Sigmoid colon (tissue), 4 donors: ENCODE measurements at regions not wholly inside any gene's neighbourhood (a gene's known extent, or its start where the extent isn't known, plus 50 kb on each side); places are given as distances from the start of the nearest gene placed in this dataset.

Experiments
- CTCF ChIP-seq, 4 experiments: fragments of 450-650 bp in 3 of 4; fragments of 200-600 bp in 1 of 4; IDR thresholded peaks; one replicate each; pipeline ENCODE4 v1.5.1; 2016 to 2019; ENCODE audit warnings: antibody characterized with exemption in 4 of 4, mild to moderate bottlenecking in 3 of 4, moderate library complexity in 2 of 4
- POLR2AphosphoS5 ChIP-seq, 4 donors: sonication (generic); formaldehyde crosslinking; IDR thresholded peaks; one replicate each; pipeline ENCODE4 v1.6.1; 2017; ENCODE audit warnings: antibody characterized with exemption in 4 of 4

- TF ChIP-seq CTCF (IDR thresholded peaks at IDR 0.05): no peak
- TF ChIP-seq POLR2AphosphoS5 (IDR thresholded peaks at IDR 0.05): no peak
Observed at GRCh38 chr4:169907705-169908104, 118.5 kb downstream of the MFAP3L start.
